ENCODE measurements at regions not wholly inside any gene's neighbourhood (a gene's known extent, or its start where the extent isn't known, plus 50 kb on each side); places are given as distances from the start of the nearest gene placed in this dataset.

GRCh38 chr5:111859031-111859430 is 102.0 kb upstream of the NREP start:
- TF ChIP-seq EZH2 (IDR thresholded peaks at IDR 0.05; ENCODE audit: borderline replicate concordance, low read depth, low read length, poor library complexity, severe bottlenecking) = no peak
- TF ChIP-seq CTCF (conservative IDR thresholded peaks at IDR 0.05; ENCODE audit: low read depth, low read length) = no peak

All from A673 (cell line).